Lower lobe of right lung (tissue), 2 donors: ENCODE measurements at regions not wholly inside any gene's neighbourhood (a gene's known extent, or its start where the extent isn't known, plus 50 kb on each side); places are given as distances from the start of the nearest gene placed in this dataset.

Experiments used
- ATAC-seq, 2 donors: fragments of 200-7000 bp; cut with Tn5 transposase; one replicate each; pipeline ENCODE4 v1.9.1; 2020 to 2022; ENCODE audit warnings: mild to moderate bottlenecking in 2 of 2, moderate library complexity in 2 of 2
- DNase-seq: peaks from one replicate; pipeline ENCODE4 v3.0.0-alpha.2; 2020
- H3K27ac ChIP-seq: fragments of 200-600 bp; one replicate; pipeline ENCODE4 v1.8.0; 2022
- H3K27me3 ChIP-seq: fragments of 200-600 bp; one replicate; pipeline ENCODE4 v1.8.0; 2022; ENCODE audit warnings: low read depth
- H3K36me3 ChIP-seq: fragments of 200-600 bp; one replicate; pipeline ENCODE4 v1.8.0; 2022; ENCODE audit warnings: mild to moderate bottlenecking
- H3K4me1 ChIP-seq: fragments of 200-600 bp; one replicate; pipeline ENCODE4 v1.8.0; 2022
- H3K4me3 ChIP-seq: fragments of 200-600 bp; one replicate; pipeline ENCODE4 v1.8.0; 2022; ENCODE audit warnings: mild to moderate bottlenecking
- H3K9me3 ChIP-seq: fragments of 200-600 bp; one replicate; pipeline ENCODE4 v1.8.0; 2022
- intact Hi-C: fragments of 100-400 bp; cut with DNase I; formaldehyde crosslinking; loops from one replicate; pipeline ENCODE4 v1.11.0; 2022
- TF ChIP-seq, protein P1 (sequence below): fragments of 200-600 bp; IDR thresholded peaks from one replicate; pipeline ENCODE4 v1.8.0; 2022; ENCODE audit warnings: antibody characterized with exemption, mild to moderate bottlenecking
- donor health status: DM: no; HTN: yes; CAD: no; lungs with severe emphysema.

DNA sequence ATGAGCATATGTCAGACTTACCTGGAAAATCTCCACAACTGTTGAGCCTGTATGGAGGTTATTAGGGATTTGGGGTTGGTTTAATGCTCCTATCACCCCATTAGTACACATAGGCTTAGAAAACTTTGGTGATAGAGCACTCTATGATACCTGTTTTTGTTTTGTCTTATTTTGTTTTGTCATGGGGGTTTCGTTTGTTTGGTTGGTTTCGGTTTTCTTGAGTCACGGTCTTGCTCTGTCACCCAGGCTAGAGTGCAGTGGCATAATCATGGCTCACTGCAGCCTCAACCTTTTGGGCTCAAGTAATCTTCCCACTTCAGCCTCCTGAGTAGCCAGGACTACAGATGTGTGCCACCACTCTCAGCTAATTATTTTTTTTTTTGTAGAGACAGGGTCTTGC is 70.0 kb downstream of the MZT1 start:
- intact Hi-C loops: no loop called here
- Histone ChIP-seq H3K9me3 (no peaks in the 10 kb centered on the region), H3K36me3 (no peaks in the 10 kb centered on the region), H3K27ac (no peak overlapping the region), H3K4me1 (no peaks in the 10 kb centered on the region), H3K4me3 (no peak overlapping the region), H3K27me3 (no peaks in the 10 kb centered on the region)
- DNase-seq (no peak), ATAC-seq (no peak)
- TF ChIP-seq, protein P1, sequence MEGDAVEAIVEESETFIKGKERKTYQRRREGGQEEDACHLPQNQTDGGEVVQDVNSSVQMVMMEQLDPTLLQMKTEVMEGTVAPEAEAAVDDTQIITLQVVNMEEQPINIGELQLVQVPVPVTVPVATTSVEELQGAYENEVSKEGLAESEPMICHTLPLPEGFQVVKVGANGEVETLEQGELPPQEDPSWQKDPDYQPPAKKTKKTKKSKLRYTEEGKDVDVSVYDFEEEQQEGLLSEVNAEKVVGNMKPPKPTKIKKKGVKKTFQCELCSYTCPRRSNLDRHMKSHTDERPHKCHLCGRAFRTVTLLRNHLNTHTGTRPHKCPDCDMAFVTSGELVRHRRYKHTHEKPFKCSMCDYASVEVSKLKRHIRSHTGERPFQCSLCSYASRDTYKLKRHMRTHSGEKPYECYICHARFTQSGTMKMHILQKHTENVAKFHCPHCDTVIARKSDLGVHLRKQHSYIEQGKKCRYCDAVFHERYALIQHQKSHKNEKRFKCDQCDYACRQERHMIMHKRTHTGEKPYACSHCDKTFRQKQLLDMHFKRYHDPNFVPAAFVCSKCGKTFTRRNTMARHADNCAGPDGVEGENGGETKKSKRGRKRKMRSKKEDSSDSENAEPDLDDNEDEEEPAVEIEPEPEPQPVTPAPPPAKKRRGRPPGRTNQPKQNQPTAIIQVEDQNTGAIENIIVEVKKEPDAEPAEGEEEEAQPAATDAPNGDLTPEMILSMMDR: no peak

DNA sequence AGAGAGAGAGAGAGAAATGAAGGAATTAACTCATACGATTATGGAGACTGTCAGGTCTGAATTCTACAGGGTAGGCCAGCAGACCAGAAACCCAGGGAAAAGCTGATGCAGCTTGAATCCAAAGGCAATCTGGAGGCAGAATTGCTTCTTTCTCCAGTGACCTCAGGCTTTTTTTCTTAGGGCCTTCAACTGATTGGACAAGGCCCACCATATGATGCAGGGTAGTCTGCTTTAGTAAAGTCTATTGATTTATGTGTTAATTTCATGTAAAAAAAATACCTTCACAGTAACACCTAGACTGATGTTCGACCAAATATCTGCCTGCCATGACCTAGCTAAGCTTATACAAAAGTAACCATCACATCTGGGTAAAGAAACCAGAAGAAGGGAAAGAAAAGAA is 71.1 kb downstream of the MZT1 start:
- Histone ChIP-seq H3K27me3 (no peaks in the 10 kb centered on the region), H3K4me1 (no peaks in the 10 kb centered on the region), H3K36me3 (no peaks in the 10 kb centered on the region), H3K9me3 (no peaks in the 10 kb centered on the region), H3K4me3 (no peak overlapping the region), H3K27ac (no peak overlapping the region)
- no peak for ATAC-seq
- intact Hi-C loops: no loop called here
- DNase-seq: no peak
- TF ChIP-seq, protein P1: no peak

GRCh38 chr13:72653506-72653905 is 73.9 kb downstream of the MZT1 start:
- no peak for DNase-seq
- intact Hi-C loops: no loop called here
- TF ChIP-seq, protein P1: no peak
- no peaks in the 10 kb centered on the region for H3K36me3 ChIP-seq
- H3K4me3 ChIP-seq: no peak overlapping the region
- H3K27me3 ChIP-seq: no peaks in the 10 kb centered on the region
- no peak for ATAC-seq
- no peaks in the 10 kb centered on the region for H3K9me3 ChIP-seq
- H3K27ac ChIP-seq: no peak overlapping the region
- H3K4me1 ChIP-seq: no peaks in the 10 kb centered on the region

DNA sequence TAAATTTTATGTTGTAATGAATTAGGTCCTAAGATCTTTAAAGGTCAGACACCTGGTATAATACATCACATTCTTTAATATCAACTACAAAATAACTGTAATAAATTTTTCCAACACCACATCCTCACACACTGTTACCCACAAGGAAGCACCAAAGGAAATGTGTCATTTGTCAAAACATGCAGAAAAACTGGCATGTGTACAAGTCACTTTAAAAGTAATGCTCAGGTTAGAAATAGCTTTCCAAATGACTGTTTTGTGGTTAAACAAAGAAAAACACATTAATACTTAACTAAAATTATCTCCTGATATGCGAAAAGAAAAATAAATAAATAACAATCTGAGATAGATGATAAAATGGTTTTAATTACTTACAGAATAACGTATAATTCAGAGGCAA is 74.7 kb downstream of the MZT1 start:
- Histone ChIP-seq H3K9me3 (no peaks in the 10 kb centered on the region), H3K36me3 (no peaks in the 10 kb centered on the region), H3K4me1 (no peaks in the 10 kb centered on the region), H3K27ac (no peak overlapping the region), H3K4me3 (no peak overlapping the region), H3K27me3 (no peaks in the 10 kb centered on the region)
- TF ChIP-seq, protein P1: no peak
- ATAC-seq (no peak), DNase-seq (no peak)
- intact Hi-C loops: no loop called here

- intact Hi-C loops: no loop called here
- Histone ChIP-seq H3K4me3 (no peak overlapping the region), H3K27me3 (no peaks in the 10 kb centered on the region), H3K4me1 (no peaks in the 10 kb centered on the region), H3K27ac (no peak overlapping the region), H3K36me3 (no peaks in the 10 kb centered on the region), H3K9me3 (no peaks in the 10 kb centered on the region)
- no peak for ATAC-seq
- TF ChIP-seq, protein P1: no peak
- no peak for DNase-seq
Observed at GRCh38 chr13:72651144-72651543, 76.3 kb downstream of the MZT1 start.
